Cardiac muscle cell (in vitro differentiated cells and primary cell): ENCODE measurements at regions not wholly inside any gene's neighbourhood (a gene's known extent, or its start where the extent isn't known, plus 50 kb on each side); places are given as distances from the start of the nearest gene placed in this dataset.

Experiments used
- DNase-seq, 2 donors: peaks; one replicate each; pipeline versions ENCODE4 v3.0.0 to v3.0.0-alpha.2; 2010 to 2017; ENCODE audit warnings: low read depth in 1 of 2, low spot score in 1 of 2
- H3K27ac ChIP-seq: fragments of 200-600 bp; sonication (generic); 2 replicates; pipeline ENCODE4 v1.5.1; 2016
- H3K27me3 ChIP-seq: fragments of 200-600 bp; sonication (generic); 2 replicates; pipeline ENCODE4 v1.6.0; 2016; ENCODE audit warnings: control low read depth
- H3K36me3 ChIP-seq: fragments of 200-600 bp; sonication (generic); 2 replicates; pipeline ENCODE4 v1.5.1; 2016; ENCODE audit warnings: control low read depth
- H3K4me1 ChIP-seq: fragments of 200-600 bp; sonication (generic); 2 replicates; pipeline ENCODE4 v1.8.1; 2017; ENCODE audit warnings: low read depth, mild to moderate bottlenecking, mixed run types
- H3K4me3 ChIP-seq: fragments of 200-600 bp; sonication (generic); 2 replicates; pipeline ENCODE4 v1.5.1; 2016; ENCODE audit warnings: mild to moderate bottlenecking
- H3K9me3 ChIP-seq: fragments of 200-600 bp; sonication (generic); 2 replicates; pipeline ENCODE4 v1.5.1; 2017; ENCODE audit warnings: low read depth, mild to moderate bottlenecking, control low read depth
- CTCF ChIP-seq: IDR thresholded peaks from 2 replicates; pipeline ENCODE4 v1.5.1; 2012; ENCODE audit warnings: low read depth, mild to moderate bottlenecking, low read length

- no peak overlapping the region for H3K27ac ChIP-seq
Observed at GRCh38 chr2:41678639-41679038, 369.2 kb upstream of the PKDCC start.

GRCh38 chr2:41686156-41686555, 361.7 kb upstream of the PKDCC start:
- H3K27me3 ChIP-seq, result no peaks in the 10 kb centered on the region
- no peaks in the 10 kb centered on the region for H3K9me3 ChIP-seq
- no peak overlapping the region for H3K27ac ChIP-seq
- no peaks in the 10 kb centered on the region for H3K4me1 ChIP-seq
- no peak for TF ChIP-seq CTCF
- no peaks in the 10 kb centered on the region for H3K36me3 ChIP-seq
- no peak for DNase-seq
- H3K4me3 ChIP-seq, result no peak overlapping the region

More at GRCh38 chr2:41678639-41679038, 369.2 kb upstream of the PKDCC start:
- no peak for DNase-seq
- Histone ChIP-seq H3K9me3 (no peaks in the 10 kb centered on the region), H3K27me3 (no peaks in the 10 kb centered on the region), H3K4me3 (no peak overlapping the region), H3K4me1 (no peaks in the 10 kb centered on the region), H3K36me3 (no peaks in the 10 kb centered on the region)
- no peak for TF ChIP-seq CTCF

GRCh38 chr2:41691561-41691960, 356.3 kb upstream of the PKDCC start:
- TF ChIP-seq CTCF, result no peak
- no peaks in the 10 kb centered on the region for H3K36me3 ChIP-seq
- H3K27ac ChIP-seq, result no peak overlapping the region

GRCh38 chr2:41694536-41695049, 353.2 kb upstream of the PKDCC start:
- H3K27me3 ChIP-seq, result no peaks in the 10 kb centered on the region
- TF ChIP-seq CTCF, result no peak
- no peak overlapping the region for H3K27ac ChIP-seq
- no peaks in the 10 kb centered on the region for H3K9me3 ChIP-seq
- no peak overlapping the region for H3K4me3 ChIP-seq
- DNase-seq, result no peak
- no peaks in the 10 kb centered on the region for H3K36me3 ChIP-seq
- no peaks in the 10 kb centered on the region for H3K4me1 ChIP-seq

More at GRCh38 chr2:41691561-41691960, 356.3 kb upstream of the PKDCC start:
- Histone ChIP-seq H3K4me1 (no peaks in the 10 kb centered on the region), H3K9me3 (no peaks in the 10 kb centered on the region), H3K27me3 (no peaks in the 10 kb centered on the region), H3K4me3 (no peak overlapping the region)
- DNase-seq, result no peak

GRCh38 chr2:41695198-41696113, 352.4 kb upstream of the PKDCC start:
- DNase-seq, result peak in 1 of 2 donors; percentile 23
- TF ChIP-seq CTCF, result peak; percentile 20
- Histone ChIP-seq H3K27ac (no peak overlapping the region), H3K4me3 (no peak overlapping the region), H3K9me3 (no peaks in the 10 kb centered on the region), H3K27me3 (no peaks in the 10 kb centered on the region), H3K36me3 (no peaks in the 10 kb centered on the region), H3K4me1 (no peaks in the 10 kb centered on the region)
